ENCODE measurements at regions not wholly inside any gene's neighbourhood (a gene's known extent, or its start where the extent isn't known, plus 50 kb on each side); places are given as distances from the start of the nearest gene placed in this dataset.

GRCh38 chr10:83448013-83448412, 691.3 kb upstream of the GHITM start:
- 96 to 98% methylated on average over 1 of the region's 1 CpG for WGBS, 2 donors
- no peak for DNase-seq
- H3K27me3 ChIP-seq: no peaks in the 10 kb centered on the region
- no peak for TF ChIP-seq CTCF (IDR thresholded peaks at IDR 0.05)
- no peak for TF ChIP-seq POLR2A (IDR thresholded peaks at IDR 0.05)
- H3K36me3 ChIP-seq: no peaks in the 10 kb centered on the region
- no peaks in the 10 kb centered on the region for H3K9me3 ChIP-seq
- intact Hi-C loops (cut with DNase I): no loop called here
- H3K4me1 ChIP-seq: no peaks in the 10 kb centered on the region
- H3K4me3 ChIP-seq (replicated peaks in 1 of 3): no peak overlapping the region
- no peak overlapping the region for H3K27ac ChIP-seq

DNA sequence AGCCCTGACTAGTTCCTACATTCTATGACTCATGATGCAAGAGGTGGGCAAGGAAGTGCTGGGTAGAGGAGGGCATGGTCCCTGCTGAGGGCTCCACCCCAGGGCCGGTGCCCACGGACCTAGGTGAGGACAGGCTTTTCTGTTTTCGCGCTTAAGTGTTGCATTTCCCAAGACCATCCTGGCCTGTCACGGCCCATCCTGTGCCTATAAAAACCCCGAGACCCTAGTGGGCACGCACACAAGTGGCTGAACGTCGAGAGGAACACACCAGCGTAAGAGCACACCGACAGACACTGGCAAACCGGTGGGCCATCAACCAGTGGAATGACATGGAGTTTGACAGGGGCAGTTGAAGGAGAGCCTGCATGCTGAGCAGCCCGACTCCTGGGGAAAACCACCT, 680.7 kb upstream of the GHITM start:
- H3K9me3 ChIP-seq: no peaks in the 10 kb centered on the region
- TF ChIP-seq POLR2A (IDR thresholded peaks at IDR 0.05): no peak
- TF ChIP-seq CTCF (IDR thresholded peaks at IDR 0.05): no peak
- H3K4me1 ChIP-seq: no peaks in the 10 kb centered on the region
- no peak for DNase-seq
- no peaks in the 10 kb centered on the region for H3K27me3 ChIP-seq
- H3K27ac ChIP-seq: no peak overlapping the region
- H3K4me3 ChIP-seq (replicated peaks in 1 of 3): no peak overlapping the region
- intact Hi-C loops (cut with DNase I): no loop called here
- H3K36me3 ChIP-seq: no peaks in the 10 kb centered on the region
- 88 to 92% methylated on average over 12 to 13 of the region's 13 CpGs for WGBS, 2 donors

DNA sequence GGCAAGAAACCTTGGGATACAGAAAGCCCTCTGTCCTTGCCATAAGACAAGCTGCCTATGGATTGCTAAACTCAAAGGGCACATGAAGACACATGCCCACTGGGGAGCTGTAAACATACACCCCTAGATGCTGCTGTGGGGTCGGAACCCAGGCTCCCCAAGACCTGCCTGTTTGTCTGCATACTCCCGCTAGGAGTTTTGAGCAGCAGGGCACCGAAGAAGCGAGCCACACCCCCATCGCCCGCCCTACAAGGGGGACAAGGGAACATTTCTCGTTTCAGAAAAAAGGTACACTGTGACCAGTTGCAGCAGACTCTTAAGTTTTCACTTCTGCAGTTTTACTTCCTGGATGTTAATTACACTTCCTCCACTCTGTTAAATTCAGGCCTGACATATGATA, 680.2 kb upstream of the GHITM start:
- H3K36me3 ChIP-seq: no peaks in the 10 kb centered on the region
- intact Hi-C loops (cut with DNase I): no loop called here
- TF ChIP-seq POLR2A (IDR thresholded peaks at IDR 0.05) (no peak), CTCF (IDR thresholded peaks at IDR 0.05) (no peak)
- 92 to 96% methylated on average over 7 of the region's 7 CpGs for whole genome bisulfite sequencing, 2 donors
- no peaks in the 10 kb centered on the region for H3K4me1 ChIP-seq
- DNase-seq: no peak
- no peaks in the 10 kb centered on the region for H3K27me3 ChIP-seq
- H3K4me3 ChIP-seq (replicated peaks in 1 of 3): no peak overlapping the region
- H3K27ac ChIP-seq: no peak overlapping the region
- no peaks in the 10 kb centered on the region for H3K9me3 ChIP-seq

- TF ChIP-seq POLR2A (IDR thresholded peaks at IDR 0.05) (no peak), CTCF (IDR thresholded peaks at IDR 0.05) (no peak)
- intact Hi-C loops (cut with DNase I): no loop called here
- DNase-seq: no peak
- 87 to 88% methylated on average over 2 of the region's 2 CpGs for WGBS, 2 donors
- Histone ChIP-seq H3K9me3 (no peaks in the 10 kb centered on the region), H3K27me3 (no peaks in the 10 kb centered on the region), H3K36me3 (no peaks in the 10 kb centered on the region), H3K27ac (no peak overlapping the region), H3K4me3 (replicated peaks in 1 of 3) (no peak overlapping the region), H3K4me1 (no peaks in the 10 kb centered on the region)
Observed at GRCh38 chr10:83469728-83470331, 669.5 kb upstream of the GHITM start.

DNA sequence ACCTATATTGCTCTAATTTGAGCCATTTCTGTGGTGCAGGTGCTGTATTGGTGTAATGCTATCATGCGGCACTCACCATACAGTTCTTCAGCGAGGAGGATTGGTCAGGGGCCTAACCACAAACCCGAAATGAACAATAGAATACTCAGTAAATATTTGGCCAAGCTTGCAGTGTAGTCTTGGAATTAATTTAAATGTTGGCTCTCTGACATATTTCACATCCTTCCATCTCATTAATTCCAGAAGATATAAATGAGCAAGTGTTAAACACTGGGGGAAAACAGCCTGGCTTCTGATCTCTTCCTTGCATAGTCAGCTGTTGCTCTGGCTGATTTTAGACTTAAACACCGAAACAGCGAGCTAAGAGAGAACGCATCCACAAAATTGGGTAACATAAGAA, 663.1 kb upstream of the GHITM start:
- 89 to 92% methylated on average over 6 of the region's 6 CpGs for WGBS, 2 donors
- no peaks in the 10 kb centered on the region for H3K9me3 ChIP-seq
- no peaks in the 10 kb centered on the region for H3K36me3 ChIP-seq
- TF ChIP-seq CTCF (IDR thresholded peaks at IDR 0.05) (no peak), POLR2A (IDR thresholded peaks at IDR 0.05) (no peak)
- H3K27ac ChIP-seq: no peak overlapping the region
- H3K4me1 ChIP-seq: no peaks in the 10 kb centered on the region
- no peak overlapping the region for H3K4me3 ChIP-seq (replicated peaks in 1 of 3)
- DNase-seq: no peak
- H3K27me3 ChIP-seq: no peaks in the 10 kb centered on the region
- intact Hi-C loops (cut with DNase I): no loop called here

Measured in thyroid gland (tissue), 4 donors.